ENCODE measurements at regions not wholly inside any gene's neighbourhood (a gene's known extent, or its start where the extent isn't known, plus 50 kb on each side); places are given as distances from the start of the nearest gene placed in this dataset.

- no peak overlapping the region for H3K9ac ChIP-seq (ENCODE audit: low read length)
- no peaks in the 10 kb centered on the region for H3K4me1 ChIP-seq (ENCODE audit: control insufficient read depth, insufficient read depth, low read length)
- H3K9me3 ChIP-seq (ENCODE audit: control insufficient read depth, insufficient read depth, low read depth, low read length), result no peaks in the 10 kb centered on the region
- no peaks in the 10 kb centered on the region for H3K27me3 ChIP-seq (ENCODE audit: control insufficient read depth, insufficient read depth, low read length)
- no peaks in the 10 kb centered on the region for H3K36me3 ChIP-seq (ENCODE audit: control insufficient read depth, insufficient read depth, low read length)
- H3K4me3 ChIP-seq (ENCODE audit: low read depth, low read length), result no peak overlapping the region
- no peak overlapping the region for H3K27ac ChIP-seq (ENCODE audit: low read depth, low read length)
Observed at GRCh38 chrX:95884186-95884585, 800.5 kb upstream of the DIAPH2 start.

DNA sequence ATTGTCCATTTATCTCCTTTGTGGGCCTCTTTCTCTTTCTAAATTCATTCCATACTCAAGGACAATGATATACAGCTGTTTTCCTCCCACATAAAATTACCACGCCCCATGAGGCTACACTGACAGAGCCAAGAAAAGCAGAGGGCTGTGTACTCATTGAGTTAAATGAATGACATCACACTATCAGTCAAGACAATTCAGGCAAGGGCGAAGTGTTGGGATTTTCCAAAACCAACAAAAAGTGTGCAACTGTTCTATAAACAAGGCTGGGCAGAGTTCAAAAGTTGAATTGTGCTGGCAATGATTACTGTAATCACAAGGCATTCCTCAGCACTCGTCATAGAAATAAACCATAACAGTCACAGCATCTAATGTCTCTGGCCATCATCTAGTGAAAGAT is 799.6 kb upstream of the DIAPH2 start:
- H3K27ac ChIP-seq (ENCODE audit: low read depth, low read length), result no peak overlapping the region
- H3K9ac ChIP-seq (ENCODE audit: low read length), result no peak overlapping the region
- H3K9me3 ChIP-seq (ENCODE audit: control insufficient read depth, insufficient read depth, low read depth, low read length), result no peaks in the 10 kb centered on the region
- H3K36me3 ChIP-seq (ENCODE audit: control insufficient read depth, insufficient read depth, low read length), result no peaks in the 10 kb centered on the region
- H3K4me1 ChIP-seq (ENCODE audit: control insufficient read depth, insufficient read depth, low read length), result no peaks in the 10 kb centered on the region
- no peak overlapping the region for H3K4me3 ChIP-seq (ENCODE audit: low read depth, low read length)
- H3K27me3 ChIP-seq (ENCODE audit: control insufficient read depth, insufficient read depth, low read length), result no peaks in the 10 kb centered on the region; the same call in 1 of the 2 replicates

DNA sequence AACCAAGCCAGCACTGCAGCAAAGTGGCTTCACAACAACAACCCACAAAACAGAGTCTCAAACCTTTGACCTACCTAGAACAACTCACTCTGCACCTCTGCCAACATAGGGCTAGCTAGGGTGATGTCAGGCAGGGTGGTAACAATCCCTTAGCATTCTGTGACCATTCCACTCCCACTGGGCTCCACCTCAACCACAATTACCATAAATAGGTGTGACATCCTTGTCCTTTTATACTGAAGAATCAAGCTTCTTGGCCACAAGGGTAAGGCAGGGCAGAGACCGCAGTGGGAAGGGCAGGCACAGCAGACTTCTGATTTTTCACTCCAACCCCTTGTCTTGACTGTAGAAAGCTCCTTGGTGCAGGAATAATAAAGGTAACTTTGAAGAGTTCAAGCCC is 795.4 kb upstream of the DIAPH2 start:
- H3K4me3 ChIP-seq (ENCODE audit: low read depth, low read length), result no peak overlapping the region
- H3K9ac ChIP-seq (ENCODE audit: low read length), result no peak overlapping the region
- H3K36me3 ChIP-seq (ENCODE audit: control insufficient read depth, insufficient read depth, low read length), result no peaks in the 10 kb centered on the region
- H3K4me1 ChIP-seq (ENCODE audit: control insufficient read depth, insufficient read depth, low read length), result no peaks in the 10 kb centered on the region
- H3K27ac ChIP-seq (ENCODE audit: low read depth, low read length), result no peak overlapping the region
- no peaks in the 10 kb centered on the region for H3K9me3 ChIP-seq (ENCODE audit: control insufficient read depth, insufficient read depth, low read depth, low read length)
- H3K27me3 ChIP-seq (ENCODE audit: control insufficient read depth, insufficient read depth, low read length), result no peaks in the 10 kb centered on the region; the same call in 1 of the 2 replicates

DNA sequence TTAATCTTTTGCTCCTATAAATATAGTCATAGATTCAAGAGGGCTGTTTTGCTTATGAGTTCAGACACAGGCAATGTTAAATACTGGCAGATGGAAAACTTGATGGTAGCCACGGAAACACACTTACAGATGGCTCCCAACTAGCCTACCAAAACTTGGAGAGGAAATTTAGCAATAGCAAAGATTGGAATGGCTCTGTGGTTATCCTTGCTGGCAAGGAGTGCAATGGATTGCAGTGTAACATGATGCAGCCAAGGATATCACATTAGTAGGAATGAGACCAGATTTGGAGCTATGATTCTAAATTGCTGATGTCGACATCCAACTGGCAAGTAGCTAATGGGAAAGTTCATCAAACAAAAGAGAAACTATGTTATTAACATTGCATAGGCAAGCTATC is 791.0 kb upstream of the DIAPH2 start:
- no peak overlapping the region for H3K4me3 ChIP-seq (ENCODE audit: low read depth, low read length)
- H3K4me1 ChIP-seq (ENCODE audit: control insufficient read depth, insufficient read depth, low read length), result no peaks in the 10 kb centered on the region
- no peak overlapping the region for H3K9ac ChIP-seq (ENCODE audit: low read length)
- H3K36me3 ChIP-seq (ENCODE audit: control insufficient read depth, insufficient read depth, low read length), result no peaks in the 10 kb centered on the region
- no peak overlapping the region for H3K27ac ChIP-seq (ENCODE audit: low read depth, low read length)
- H3K27me3 ChIP-seq (ENCODE audit: control insufficient read depth, insufficient read depth, low read length), result no peaks in the 10 kb centered on the region; the same call in 1 of the 2 replicates
- no peaks in the 10 kb centered on the region for H3K9me3 ChIP-seq (ENCODE audit: control insufficient read depth, insufficient read depth, low read depth, low read length)

GRCh38 chrX:95903490-95903889 is 781.2 kb upstream of the DIAPH2 start:
- H3K4me1 ChIP-seq (ENCODE audit: control insufficient read depth, insufficient read depth, low read length), result peaks cover 9% of the 10 kb centered on the region
- no peaks in the 10 kb centered on the region for H3K27me3 ChIP-seq (ENCODE audit: control insufficient read depth, insufficient read depth, low read length)
- H3K36me3 ChIP-seq (ENCODE audit: control insufficient read depth, insufficient read depth, low read length), result no peaks in the 10 kb centered on the region
- no peak overlapping the region for H3K27ac ChIP-seq (ENCODE audit: low read depth, low read length)
- no peak overlapping the region for H3K4me3 ChIP-seq (ENCODE audit: low read depth, low read length)
- 0 out of 2 replicates have a peak, but pooled peaks cover 5% of the 10 kb centered on the region for H3K9me3 ChIP-seq (ENCODE audit: control insufficient read depth, insufficient read depth, low read depth, low read length)
- no peak overlapping the region for H3K9ac ChIP-seq (ENCODE audit: low read length)

GRCh38 chrX:95903975-95904374 is 780.7 kb upstream of the DIAPH2 start:
- no peak overlapping the region for H3K27ac ChIP-seq (ENCODE audit: low read depth, low read length)
- no peaks in the 10 kb centered on the region for H3K27me3 ChIP-seq (ENCODE audit: control insufficient read depth, insufficient read depth, low read length)
- peaks cover 9% of the 10 kb centered on the region for H3K4me1 ChIP-seq (ENCODE audit: control insufficient read depth, insufficient read depth, low read length)
- H3K9me3 ChIP-seq (ENCODE audit: control insufficient read depth, insufficient read depth, low read depth, low read length), result 0 out of 2 replicates have a peak, but pooled peaks cover 4% of the 10 kb centered on the region
- no peak overlapping the region for H3K4me3 ChIP-seq (ENCODE audit: low read depth, low read length)
- H3K36me3 ChIP-seq (ENCODE audit: control insufficient read depth, insufficient read depth, low read length), result no peaks in the 10 kb centered on the region
- H3K9ac ChIP-seq (ENCODE audit: low read length), result no peak overlapping the region

- Histone ChIP-seq H3K4me3 (ENCODE audit: low read depth, low read length) (no peak overlapping the region), H3K9me3 (ENCODE audit: control insufficient read depth, insufficient read depth, low read depth, low read length) (no peaks in the 10 kb centered on the region), H3K27me3 (ENCODE audit: control insufficient read depth, insufficient read depth, low read length) (no peaks in the 10 kb centered on the region), H3K9ac (ENCODE audit: low read length) (no peak overlapping the region), H3K36me3 (ENCODE audit: control insufficient read depth, insufficient read depth, low read length) (no peaks in the 10 kb centered on the region), H3K27ac (ENCODE audit: low read depth, low read length) (no peak overlapping the region), H3K4me1 (ENCODE audit: control insufficient read depth, insufficient read depth, low read length) (peaks cover 9% of the 10 kb centered on the region)
Observed at GRCh38 chrX:95907081-95907480, 777.6 kb upstream of the DIAPH2 start.

GRCh38 chrX:95911062-95911461 is 773.6 kb upstream of the DIAPH2 start:
- H3K4me3 ChIP-seq (ENCODE audit: low read depth, low read length), result no peak overlapping the region
- H3K27me3 ChIP-seq (ENCODE audit: control insufficient read depth, insufficient read depth, low read length), result no peaks in the 10 kb centered on the region
- no peaks in the 10 kb centered on the region for H3K36me3 ChIP-seq (ENCODE audit: control insufficient read depth, insufficient read depth, low read length)
- no peak overlapping the region for H3K27ac ChIP-seq (ENCODE audit: low read depth, low read length)
- H3K9ac ChIP-seq (ENCODE audit: low read length), result no peak overlapping the region
- no peaks in the 10 kb centered on the region for H3K9me3 ChIP-seq (ENCODE audit: control insufficient read depth, insufficient read depth, low read depth, low read length)
- H3K4me1 ChIP-seq (ENCODE audit: control insufficient read depth, insufficient read depth, low read length), result peaks cover 4% of the 10 kb centered on the region; the same call in 1 of the 2 replicates

- no peak overlapping the region for H3K4me3 ChIP-seq (ENCODE audit: low read depth, low read length)
- H3K36me3 ChIP-seq (ENCODE audit: control insufficient read depth, insufficient read depth, low read length), result no peaks in the 10 kb centered on the region
- no peaks in the 10 kb centered on the region for H3K27me3 ChIP-seq (ENCODE audit: control insufficient read depth, insufficient read depth, low read length)
- no peak overlapping the region for H3K27ac ChIP-seq (ENCODE audit: low read depth, low read length)
- H3K4me1 ChIP-seq (ENCODE audit: control insufficient read depth, insufficient read depth, low read length), result no peaks in the 10 kb centered on the region
- H3K9me3 ChIP-seq (ENCODE audit: control insufficient read depth, insufficient read depth, low read depth, low read length), result no peaks in the 10 kb centered on the region
- H3K9ac ChIP-seq (ENCODE audit: low read length), result no peak overlapping the region
Observed at GRCh38 chrX:95919605-95920004, 765.0 kb upstream of the DIAPH2 start.

DNA sequence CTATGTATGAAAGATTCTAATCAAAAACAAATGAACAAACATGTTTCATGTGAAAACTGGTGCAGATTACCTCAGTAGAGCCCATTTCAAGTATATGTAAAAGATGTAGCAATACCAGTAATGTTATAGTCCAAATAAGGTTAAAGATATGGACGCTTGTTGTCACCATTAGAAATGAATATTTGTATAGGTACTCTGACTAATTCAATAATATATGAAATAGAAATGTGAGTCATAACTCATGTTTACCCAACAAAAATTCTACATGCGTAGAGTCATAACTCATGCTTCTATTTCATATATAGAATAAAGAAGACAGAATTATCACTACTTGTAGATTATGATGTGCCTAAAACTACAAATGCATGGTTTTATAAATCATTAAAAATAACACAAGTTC is 739.1 kb upstream of the DIAPH2 start:
- H3K36me3 ChIP-seq (ENCODE audit: control insufficient read depth, insufficient read depth, low read length), result no peaks in the 10 kb centered on the region
- H3K4me1 ChIP-seq (ENCODE audit: control insufficient read depth, insufficient read depth, low read length), result no peaks in the 10 kb centered on the region
- H3K27me3 ChIP-seq (ENCODE audit: control insufficient read depth, insufficient read depth, low read length), result no peaks in the 10 kb centered on the region
- no peak overlapping the region for H3K4me3 ChIP-seq (ENCODE audit: low read depth, low read length)
- no peak overlapping the region for H3K9ac ChIP-seq (ENCODE audit: low read length)
- H3K9me3 ChIP-seq (ENCODE audit: control insufficient read depth, insufficient read depth, low read depth, low read length), result no peaks in the 10 kb centered on the region
- no peak overlapping the region for H3K27ac ChIP-seq (ENCODE audit: low read depth, low read length)

DNA sequence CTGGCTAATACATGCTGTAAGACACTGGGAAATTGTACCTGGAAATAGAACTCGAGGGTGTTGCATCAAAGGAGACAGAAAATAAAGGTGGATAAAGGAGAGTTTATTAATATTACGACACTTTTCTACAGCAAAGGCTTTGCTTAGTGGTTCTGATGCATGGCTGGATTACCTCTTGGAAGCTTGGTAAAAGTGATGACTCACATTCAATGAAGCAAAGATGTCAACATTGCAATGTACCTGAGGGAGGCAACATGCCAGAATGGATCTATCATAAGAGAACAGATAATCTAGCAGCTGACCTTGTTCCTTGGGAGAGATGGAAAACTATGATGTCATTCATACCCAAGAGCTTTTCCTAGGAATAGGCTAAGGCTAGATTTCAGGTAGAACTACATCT is 735.1 kb upstream of the DIAPH2 start:
- no peak overlapping the region for H3K4me3 ChIP-seq (ENCODE audit: low read depth, low read length)
- no peaks in the 10 kb centered on the region for H3K27me3 ChIP-seq (ENCODE audit: control insufficient read depth, insufficient read depth, low read length)
- no peaks in the 10 kb centered on the region for H3K4me1 ChIP-seq (ENCODE audit: control insufficient read depth, insufficient read depth, low read length)
- H3K9ac ChIP-seq (ENCODE audit: low read length), result no peak overlapping the region
- H3K9me3 ChIP-seq (ENCODE audit: control insufficient read depth, insufficient read depth, low read depth, low read length), result no peaks in the 10 kb centered on the region
- no peak overlapping the region for H3K27ac ChIP-seq (ENCODE audit: low read depth, low read length)
- H3K36me3 ChIP-seq (ENCODE audit: control insufficient read depth, insufficient read depth, low read length), result no peaks in the 10 kb centered on the region

- no peak overlapping the region for H3K4me3 ChIP-seq (ENCODE audit: low read depth, low read length)
- H3K27me3 ChIP-seq (ENCODE audit: control insufficient read depth, insufficient read depth, low read length), result no peaks in the 10 kb centered on the region
- no peaks in the 10 kb centered on the region for H3K9me3 ChIP-seq (ENCODE audit: control insufficient read depth, insufficient read depth, low read depth, low read length)
- H3K9ac ChIP-seq (ENCODE audit: low read length), result no peak overlapping the region
- no peaks in the 10 kb centered on the region for H3K4me1 ChIP-seq (ENCODE audit: control insufficient read depth, insufficient read depth, low read length)
- no peak overlapping the region for H3K27ac ChIP-seq (ENCODE audit: low read depth, low read length)
- H3K36me3 ChIP-seq (ENCODE audit: control insufficient read depth, insufficient read depth, low read length), result no peaks in the 10 kb centered on the region
Observed at GRCh38 chrX:95950679-95951078, 734.0 kb upstream of the DIAPH2 start.
